B cell (primary cell): ENCODE measurements at regions not wholly inside any gene's neighbourhood (a gene's known extent, or its start where the extent isn't known, plus 50 kb on each side); places are given as distances from the start of the nearest gene placed in this dataset.

Experiments used
- ATAC-seq: fragments of 200-7000 bp; cut with Tn5 transposase; one replicate; pipeline ENCODE4 v1.10.0; 2021; ENCODE audit warnings: low read depth, mild to moderate bottlenecking, moderate number of reproducible peaks, moderate library complexity
- CTCF ChIA-PET: fragments of 350-600 bp; sonication (Branson Sonifier 250); formaldehyde crosslinking; loops from one replicate; lab custom pipeline; 2021; ENCODE audit warnings: antibody characterized with exemption, inconsistent platforms; lab: Charles Lee
- POLR2A ChIA-PET: fragments of 350-600 bp; sonication (Branson Sonifier 250); formaldehyde crosslinking; loops from one replicate; lab custom pipeline; 2021; ENCODE audit warnings: antibody characterized with exemption; lab: Charles Lee
- DNase-seq: peaks from one replicate; pipeline ENCODE4 v3.0.0; 2013
- H2AFZ ChIP-seq: 2 replicates; pipeline ENCODE4 v1.6.1; 2012; ENCODE audit warnings: mild to moderate bottlenecking, low read depth, low read length; ENCODE audit not compliant: insufficient read depth, poor library complexity, severe bottlenecking
- H3K27ac ChIP-seq, 2 donors: 1 replicate in 1 of 2; 2 replicates in 1 of 2; pipeline ENCODE4 v1.5.1; 2012 to 2013; ENCODE audit warnings: low read length in 2 of 2, mild to moderate bottlenecking in 2 of 2, moderate library complexity in 1 of 2
- H3K27me3 ChIP-seq, 4 experiments: fragments of 200-600 bp in 1 of 4; sonication (generic) in 1 of 4; replicated peaks in 1 of 4; 1 replicate in 2 of 4; 2 replicates in 2 of 4; pipeline versions ENCODE4 v1.6.1 to v1.7.0; 2013 to 2016; ENCODE audit warnings: low read length in 3 of 4, mild to moderate bottlenecking in 2 of 4, mixed read lengths in 1 of 4, moderate library complexity in 1 of 4; ENCODE audit not compliant: insufficient read depth in 4 of 4, control insufficient read depth in 3 of 4; ENCODE audit errors: control extremely low read depth in 1 of 4
- H3K36me3 ChIP-seq, 2 experiments: replicated peaks in 1 of 2; 1 replicate in 1 of 2; 2 replicates in 1 of 2; pipeline versions ENCODE4 v1.6.1 to v1.7.1; 2013; ENCODE audit warnings: low read length in 1 of 2; ENCODE audit not compliant: insufficient read depth in 2 of 2, control insufficient read depth in 1 of 2; ENCODE audit errors: control extremely low read depth in 1 of 2, extremely low read depth in 1 of 2
- H3K4me1 ChIP-seq, 2 donors: fragments of 200-600 bp in 1 of 2; sonication (generic) in 1 of 2; 1 replicate in 1 of 2; 2 replicates in 1 of 2; pipeline versions ENCODE4 v1.5.1 to v1.6.1; 2013 to 2017; ENCODE audit warnings: low read length in 2 of 2; ENCODE audit not compliant: control insufficient read depth in 2 of 2, insufficient read depth in 2 of 2
- H3K4me2 ChIP-seq: replicated peaks from 2 replicates; pipeline ENCODE3; 2012; ENCODE audit warnings: mild to moderate bottlenecking, low read depth, low read length; ENCODE audit not compliant: poor library complexity, severe bottlenecking
- H3K4me3 ChIP-seq, 5 experiments: fragments of 200-600 bp in 1 of 5; sonication (generic) in 1 of 5; 1 replicate in 3 of 5; 2 replicates in 2 of 5; pipeline versions ENCODE4 v1.5.1 to v1.7.0; 2011 to 2016; ENCODE audit warnings: low read length in 4 of 5, mild to moderate bottlenecking in 4 of 5, low read depth in 2 of 5, control low read depth in 1 of 5, moderate library complexity in 1 of 5; ENCODE audit not compliant: insufficient read depth in 1 of 5; ENCODE audit errors: control extremely low read depth in 1 of 5, extremely low read depth in 1 of 5
- H3K79me2 ChIP-seq: fragments of 200-600 bp; sonication (generic); one replicate; pipeline ENCODE4 v1.6.0; 2016; ENCODE audit warnings: low read length; ENCODE audit not compliant: control insufficient read depth, insufficient read depth
- H3K9ac ChIP-seq: fragments of 200-600 bp; sonication (generic); 2 replicates; pipeline ENCODE4 v1.6.1; 2017; ENCODE audit warnings: mild to moderate bottlenecking, low read length, moderate library complexity
- H3K9me3 ChIP-seq, 3 donors: one replicate each; pipeline versions ENCODE4 v1.6.1 to v1.7.1; 2013; ENCODE audit warnings: low read length in 2 of 3; ENCODE audit not compliant: control insufficient read depth in 2 of 3, insufficient read depth in 1 of 3; ENCODE audit errors: control extremely low read depth in 1 of 3
- H4K20me1 ChIP-seq: 2 replicates; pipeline ENCODE4 v1.6.0; 2012; ENCODE audit warnings: mild to moderate bottlenecking, low read length; ENCODE audit not compliant: insufficient read depth, control insufficient read depth, poor library complexity, severe bottlenecking
- H3K27ac Mint-ChIP-seq: one replicate; pipeline ENCODE4 v1.8.0; 2021; ENCODE audit warnings: mixed read lengths
- H3K27me3 Mint-ChIP-seq: one replicate; pipeline ENCODE4 v1.8.0; 2021; ENCODE audit warnings: mixed read lengths
- H3K4me1 Mint-ChIP-seq: one replicate; pipeline ENCODE4 v1.8.0; 2021; ENCODE audit warnings: mixed read lengths
- H3K4me3 Mint-ChIP-seq: one replicate; pipeline ENCODE4 v1.8.0; 2021; ENCODE audit warnings: mixed read lengths
- H3K9me3 Mint-ChIP-seq: one replicate; pipeline ENCODE4 v1.8.0; 2022; ENCODE audit warnings: mixed read lengths; ENCODE audit not compliant: insufficient read depth
- EZH2 ChIP-seq: IDR thresholded peaks from 2 replicates; pipeline ENCODE4 v1.6.1; 2012; ENCODE audit warnings: borderline replicate concordance, low read depth, mild to moderate bottlenecking, moderate library complexity, low read length; ENCODE audit not compliant: insufficient read depth, poor library complexity, severe bottlenecking
- WGBS: methylation state at CpG from one replicate; pipeline ENCODE4 v1.1.5; 2013; ENCODE audit warnings: missing lambda C conversion rate; ENCODE audit not compliant: insufficient coverage; 5-methylcytosine and 5-hydroxymethylcytosine counted together
- intact Hi-C: fragments of 100-400 bp; cut with micrococcal nuclease; formaldehyde crosslinking; loops from one replicate; pipeline ENCODE4 v1.10.0; 2022
- TF ChIP-seq, protein P1 (sequence below): fragments of 200-600 bp; IDR thresholded peaks from one replicate; pipeline ENCODE4 v1.8.0; 2022; ENCODE audit warnings: antibody characterized with exemption, mild to moderate bottlenecking

DNA sequence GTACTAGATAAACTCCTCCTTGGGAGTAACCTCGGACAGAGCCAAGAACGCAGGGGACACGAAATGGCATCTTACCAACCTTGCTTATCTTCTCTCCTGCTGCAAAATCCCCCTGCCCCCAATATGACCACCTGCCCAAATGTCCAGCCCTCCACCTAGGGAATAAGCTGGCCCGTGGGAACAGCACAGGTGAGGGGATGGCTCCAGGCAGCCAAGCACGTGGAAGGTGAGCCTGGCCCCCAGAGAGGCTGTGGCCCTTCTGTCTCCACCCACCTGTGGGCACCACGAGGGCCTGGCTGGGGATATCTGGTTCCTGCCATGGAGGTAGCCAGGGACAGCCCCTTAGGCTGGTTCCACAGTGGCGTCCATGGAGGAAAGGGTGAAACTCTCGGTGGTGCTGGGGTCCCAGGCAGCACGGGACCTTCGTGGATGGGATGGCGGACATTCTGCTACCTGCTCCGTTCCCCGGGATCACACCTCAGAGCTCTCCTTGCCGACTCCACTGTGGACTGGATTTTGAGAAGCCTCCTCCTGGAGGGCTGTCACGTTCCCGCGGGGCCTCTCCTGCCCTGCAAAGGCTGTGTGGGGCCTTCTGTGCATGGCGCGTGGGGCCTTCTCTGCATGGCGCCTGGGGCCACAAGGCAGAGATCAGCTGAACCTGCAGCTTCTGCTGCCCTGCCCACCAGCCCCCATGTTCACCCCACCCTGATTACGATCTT lies 388.5 kb upstream of the TNRC6C start:
- CTCF ChIA-PET: no interaction called here
- Histone ChIP-seq H3K79me2 (no peaks in the 10 kb centered on the region), H3K36me3 (no peaks in the 10 kb centered on the region), H4K20me1 (no peaks in the 10 kb centered on the region), H3K27ac (no peak overlapping the region), H3K4me3 (no peak overlapping the region), H2AFZ (no peak overlapping the region), H3K4me2 (no peak overlapping the region), H3K4me1 (peaks cover 14 to 21% of the 10 kb centered on the region in 2 donors), H3K9ac (no peak overlapping the region), H3K9me3 (no peaks in the 10 kb centered on the region), H3K27me3 (peaks cover 0 to 51% (median 14%) of the 10 kb centered on the region in 4 experiments)
- no peak for ATAC-seq
- intact Hi-C loops: no loop called here
- no peak for DNase-seq
- TF ChIP-seq, protein P1, sequence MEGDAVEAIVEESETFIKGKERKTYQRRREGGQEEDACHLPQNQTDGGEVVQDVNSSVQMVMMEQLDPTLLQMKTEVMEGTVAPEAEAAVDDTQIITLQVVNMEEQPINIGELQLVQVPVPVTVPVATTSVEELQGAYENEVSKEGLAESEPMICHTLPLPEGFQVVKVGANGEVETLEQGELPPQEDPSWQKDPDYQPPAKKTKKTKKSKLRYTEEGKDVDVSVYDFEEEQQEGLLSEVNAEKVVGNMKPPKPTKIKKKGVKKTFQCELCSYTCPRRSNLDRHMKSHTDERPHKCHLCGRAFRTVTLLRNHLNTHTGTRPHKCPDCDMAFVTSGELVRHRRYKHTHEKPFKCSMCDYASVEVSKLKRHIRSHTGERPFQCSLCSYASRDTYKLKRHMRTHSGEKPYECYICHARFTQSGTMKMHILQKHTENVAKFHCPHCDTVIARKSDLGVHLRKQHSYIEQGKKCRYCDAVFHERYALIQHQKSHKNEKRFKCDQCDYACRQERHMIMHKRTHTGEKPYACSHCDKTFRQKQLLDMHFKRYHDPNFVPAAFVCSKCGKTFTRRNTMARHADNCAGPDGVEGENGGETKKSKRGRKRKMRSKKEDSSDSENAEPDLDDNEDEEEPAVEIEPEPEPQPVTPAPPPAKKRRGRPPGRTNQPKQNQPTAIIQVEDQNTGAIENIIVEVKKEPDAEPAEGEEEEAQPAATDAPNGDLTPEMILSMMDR: no peak
- no peak for TF ChIP-seq EZH2
- no peaks in the 10 kb centered on the region for H3K9me3 Mint-ChIP-seq
- H3K4me1 Mint-ChIP-seq: peaks cover 10% of the 10 kb centered on the region
- H3K27me3 Mint-ChIP-seq: peaks cover 53% of the 10 kb centered on the region
- no peak overlapping the region for H3K4me3 Mint-ChIP-seq
- POLR2A ChIA-PET: no interaction called here
- no peak overlapping the region for H3K27ac Mint-ChIP-seq
- 91% methylated on average over 20 of the region's 21 CpGs for WGBS

DNA sequence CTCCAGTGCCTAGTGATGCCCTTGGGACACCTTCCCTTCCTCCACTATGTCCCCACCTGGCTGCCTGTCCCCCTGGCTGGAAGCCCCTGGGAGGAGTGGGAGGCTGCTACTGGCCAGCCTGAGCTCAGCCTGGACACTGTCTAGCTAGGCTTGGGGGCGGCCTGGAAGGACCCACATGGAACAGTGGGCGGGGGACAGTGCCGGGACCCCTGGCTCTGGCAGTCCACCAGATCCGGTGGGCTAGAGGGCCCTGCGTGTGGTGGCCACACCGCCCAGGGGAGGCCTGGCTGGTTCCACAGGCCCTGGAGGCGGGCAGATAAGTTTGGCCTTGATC lies 388.0 kb upstream of the TNRC6C start:
- Histone ChIP-seq H3K4me3 (no peak overlapping the region), H3K9ac (no peak overlapping the region), H3K27me3 (peaks cover 0 to 49% (median 12%) of the 10 kb centered on the region in 4 experiments), H3K4me2 (no peak overlapping the region), H2AFZ (no peak overlapping the region), H3K79me2 (no peaks in the 10 kb centered on the region), H3K9me3 (no peaks in the 10 kb centered on the region), H4K20me1 (no peaks in the 10 kb centered on the region), H3K36me3 (no peaks in the 10 kb centered on the region), H3K27ac (no peak overlapping the region), H3K4me1 (peaks cover 14 to 21% of the 10 kb centered on the region in 2 donors)
- ATAC-seq (no peak), DNase-seq (no peak)
- CTCF ChIA-PET: interaction anchor here (2.0 kb wide), 1 partner anchor 443 kb away, joined by 4 read pairs; no protein-coding TSS in a partner anchor
- POLR2A ChIA-PET: no interaction called here
- Mint-ChIP-seq H3K4me3 (no peak overlapping the region), H3K9me3 (no peaks in the 10 kb centered on the region), H3K27me3 (peaks cover 54% of the 10 kb centered on the region), H3K4me1 (peaks cover 10% of the 10 kb centered on the region), H3K27ac (no peak overlapping the region)
- 93% methylated on average over 7 of the region's 7 CpGs for WGBS
- intact Hi-C loops: no loop called here
- TF ChIP-seq EZH2: no peak
- TF ChIP-seq, protein P1: no peak
